HCT116 (cell line): ENCODE measurements at regions not wholly inside any gene's neighbourhood (a gene's known extent, or its start where the extent isn't known, plus 50 kb on each side); places are given as distances from the start of the nearest gene placed in this dataset.

Experiments
- EGR1 ChIP-seq: IDR thresholded peaks from 2 replicates; pipeline ENCODE4 v1.6.1; 2012; ENCODE audit warnings: low read depth
- EZH2 ChIP-seq: fragments of 200-600 bp; sonication (generic); IDR thresholded peaks from 2 replicates; pipeline ENCODE4 v1.6.1; 2017; ENCODE audit warnings: antibody characterized with exemption, mixed run types
- EZH2phosphoT487 ChIP-seq: fragments of 200-600 bp; IDR thresholded peaks from 2 replicates; pipeline ENCODE4 v1.6.1; 2018; ENCODE audit warnings: antibody characterized with exemption, borderline replicate concordance
- FOSL1 ChIP-seq: IDR thresholded peaks from 2 replicates; pipeline ENCODE4 v1.6.1; 2012; ENCODE audit warnings: low read depth
- POLR2A ChIP-seq: IDR thresholded peaks from 2 replicates; pipeline ENCODE4 v1.7.0; 2011; ENCODE audit warnings: borderline replicate concordance; ENCODE audit not compliant: insufficient read depth, insufficient read length; ENCODE audit errors: extremely low read depth
- POLR2AphosphoS5 ChIP-seq: IDR thresholded peaks from 2 replicates; pipeline ENCODE4 v1.6.1; 2011; ENCODE audit warnings: mild to moderate bottlenecking, low read depth, low read length, moderate library complexity
- RAD21 ChIP-seq: IDR thresholded peaks from 2 replicates; pipeline ENCODE4 v1.6.1; 2012; ENCODE audit warnings: low read depth, mild to moderate bottlenecking
- SIN3A ChIP-seq: IDR thresholded peaks from 2 replicates; pipeline ENCODE4 v1.6.1; 2012; ENCODE audit warnings: low read depth
- TF ChIP-seq, protein P1 (sequence below), 3 experiments: fragments of 200-600 bp in 1 of 3; sonication (generic) in 1 of 3; IDR thresholded peaks in 2 of 3; conservative IDR thresholded peaks in 1 of 3; 2 replicates each; pipeline ENCODE4 v1.5.1; 2012 to 2017; ENCODE audit warnings: low read depth in 2 of 3, low read length in 2 of 3, antibody characterized with exemption in 1 of 3, borderline replicate concordance in 1 of 3, control low read depth in 1 of 3, mild to moderate bottlenecking in 1 of 3, mixed read lengths in 1 of 3, mixed run types in 1 of 3, moderate library complexity in 1 of 3; ENCODE audit not compliant: insufficient read depth in 1 of 3
- TF ChIP-seq, protein P2 (sequence below): IDR thresholded peaks from 2 replicates; pipeline ENCODE4 v1.6.1; 2012; ENCODE audit warnings: low read depth
- TF ChIP-seq, protein P3 (sequence below): IDR thresholded peaks from 2 replicates; pipeline ENCODE4 v1.6.1; 2012
- TF ChIP-seq, protein P4 (sequence below): IDR thresholded peaks from 2 replicates; pipeline ENCODE4 v1.6.1; 2011; ENCODE audit warnings: mild to moderate bottlenecking, low read length, moderate library complexity; ENCODE audit not compliant: insufficient replicate concordance; ENCODE audit errors: extremely low read depth
- TF ChIP-seq, protein P5 (sequence below): IDR thresholded peaks from 2 replicates; pipeline ENCODE4 v1.6.1; 2012

DNA sequence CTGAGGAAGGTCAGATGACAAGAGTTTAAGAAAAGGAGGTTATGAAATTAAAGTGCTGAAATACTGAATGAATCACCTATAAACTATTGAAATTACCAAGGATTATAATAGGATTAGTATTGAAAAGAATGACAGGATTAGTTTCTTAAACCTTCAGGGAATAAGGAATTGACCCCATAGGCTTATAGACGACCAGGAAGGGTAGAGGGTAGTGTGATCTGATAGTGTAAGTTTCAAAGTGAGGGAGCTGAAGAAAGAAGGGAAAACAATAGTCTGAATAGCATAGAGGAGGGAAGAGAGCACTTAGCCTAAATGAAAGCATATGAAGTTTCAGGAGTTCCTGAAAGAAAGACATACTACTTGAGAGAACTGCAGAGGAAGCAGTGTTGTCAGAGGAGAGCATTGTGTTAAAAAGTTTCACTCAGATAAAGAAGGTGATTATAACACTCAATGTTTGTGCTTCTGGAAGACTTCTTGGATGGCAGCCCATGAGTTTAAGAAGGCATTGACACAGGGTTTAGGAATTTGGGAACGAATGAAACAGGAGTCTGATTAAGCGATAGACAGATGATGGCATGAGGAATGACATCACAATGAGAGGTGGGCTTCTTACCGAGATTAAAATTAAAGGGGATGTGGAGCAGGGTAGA lies 557.9 kb upstream of the GRAMD2B start:
- TF ChIP-seq POLR2A (no peak), POLR2AphosphoS5 (no peak), EZH2phosphoT487 (no peak), EZH2 (no peak), RAD21 (no peak), EGR1 (no peak), FOSL1 (no peak), SIN3A (no peak)
- TF ChIP-seq, protein P1, sequence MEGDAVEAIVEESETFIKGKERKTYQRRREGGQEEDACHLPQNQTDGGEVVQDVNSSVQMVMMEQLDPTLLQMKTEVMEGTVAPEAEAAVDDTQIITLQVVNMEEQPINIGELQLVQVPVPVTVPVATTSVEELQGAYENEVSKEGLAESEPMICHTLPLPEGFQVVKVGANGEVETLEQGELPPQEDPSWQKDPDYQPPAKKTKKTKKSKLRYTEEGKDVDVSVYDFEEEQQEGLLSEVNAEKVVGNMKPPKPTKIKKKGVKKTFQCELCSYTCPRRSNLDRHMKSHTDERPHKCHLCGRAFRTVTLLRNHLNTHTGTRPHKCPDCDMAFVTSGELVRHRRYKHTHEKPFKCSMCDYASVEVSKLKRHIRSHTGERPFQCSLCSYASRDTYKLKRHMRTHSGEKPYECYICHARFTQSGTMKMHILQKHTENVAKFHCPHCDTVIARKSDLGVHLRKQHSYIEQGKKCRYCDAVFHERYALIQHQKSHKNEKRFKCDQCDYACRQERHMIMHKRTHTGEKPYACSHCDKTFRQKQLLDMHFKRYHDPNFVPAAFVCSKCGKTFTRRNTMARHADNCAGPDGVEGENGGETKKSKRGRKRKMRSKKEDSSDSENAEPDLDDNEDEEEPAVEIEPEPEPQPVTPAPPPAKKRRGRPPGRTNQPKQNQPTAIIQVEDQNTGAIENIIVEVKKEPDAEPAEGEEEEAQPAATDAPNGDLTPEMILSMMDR (IDR thresholded peaks at IDR 0.05 in 2 of 3, conservative IDR thresholded peaks at IDR 0.05 in 1 of 3; ENCODE audit: borderline replicate concordance in 1 of 3, insufficient read depth in 1 of 3, low read depth in 2 of 3, low read length in 2 of 3) = no peak
- TF ChIP-seq, protein P2, sequence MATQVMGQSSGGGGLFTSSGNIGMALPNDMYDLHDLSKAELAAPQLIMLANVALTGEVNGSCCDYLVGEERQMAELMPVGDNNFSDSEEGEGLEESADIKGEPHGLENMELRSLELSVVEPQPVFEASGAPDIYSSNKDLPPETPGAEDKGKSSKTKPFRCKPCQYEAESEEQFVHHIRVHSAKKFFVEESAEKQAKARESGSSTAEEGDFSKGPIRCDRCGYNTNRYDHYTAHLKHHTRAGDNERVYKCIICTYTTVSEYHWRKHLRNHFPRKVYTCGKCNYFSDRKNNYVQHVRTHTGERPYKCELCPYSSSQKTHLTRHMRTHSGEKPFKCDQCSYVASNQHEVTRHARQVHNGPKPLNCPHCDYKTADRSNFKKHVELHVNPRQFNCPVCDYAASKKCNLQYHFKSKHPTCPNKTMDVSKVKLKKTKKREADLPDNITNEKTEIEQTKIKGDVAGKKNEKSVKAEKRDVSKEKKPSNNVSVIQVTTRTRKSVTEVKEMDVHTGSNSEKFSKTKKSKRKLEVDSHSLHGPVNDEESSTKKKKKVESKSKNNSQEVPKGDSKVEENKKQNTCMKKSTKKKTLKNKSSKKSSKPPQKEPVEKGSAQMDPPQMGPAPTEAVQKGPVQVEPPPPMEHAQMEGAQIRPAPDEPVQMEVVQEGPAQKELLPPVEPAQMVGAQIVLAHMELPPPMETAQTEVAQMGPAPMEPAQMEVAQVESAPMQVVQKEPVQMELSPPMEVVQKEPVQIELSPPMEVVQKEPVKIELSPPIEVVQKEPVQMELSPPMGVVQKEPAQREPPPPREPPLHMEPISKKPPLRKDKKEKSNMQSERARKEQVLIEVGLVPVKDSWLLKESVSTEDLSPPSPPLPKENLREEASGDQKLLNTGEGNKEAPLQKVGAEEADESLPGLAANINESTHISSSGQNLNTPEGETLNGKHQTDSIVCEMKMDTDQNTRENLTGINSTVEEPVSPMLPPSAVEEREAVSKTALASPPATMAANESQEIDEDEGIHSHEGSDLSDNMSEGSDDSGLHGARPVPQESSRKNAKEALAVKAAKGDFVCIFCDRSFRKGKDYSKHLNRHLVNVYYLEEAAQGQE = no peak
- TF ChIP-seq, protein P3, sequence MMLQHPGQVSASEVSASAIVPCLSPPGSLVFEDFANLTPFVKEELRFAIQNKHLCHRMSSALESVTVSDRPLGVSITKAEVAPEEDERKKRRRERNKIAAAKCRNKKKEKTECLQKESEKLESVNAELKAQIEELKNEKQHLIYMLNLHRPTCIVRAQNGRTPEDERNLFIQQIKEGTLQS = no peak
- TF ChIP-seq, protein P4, sequence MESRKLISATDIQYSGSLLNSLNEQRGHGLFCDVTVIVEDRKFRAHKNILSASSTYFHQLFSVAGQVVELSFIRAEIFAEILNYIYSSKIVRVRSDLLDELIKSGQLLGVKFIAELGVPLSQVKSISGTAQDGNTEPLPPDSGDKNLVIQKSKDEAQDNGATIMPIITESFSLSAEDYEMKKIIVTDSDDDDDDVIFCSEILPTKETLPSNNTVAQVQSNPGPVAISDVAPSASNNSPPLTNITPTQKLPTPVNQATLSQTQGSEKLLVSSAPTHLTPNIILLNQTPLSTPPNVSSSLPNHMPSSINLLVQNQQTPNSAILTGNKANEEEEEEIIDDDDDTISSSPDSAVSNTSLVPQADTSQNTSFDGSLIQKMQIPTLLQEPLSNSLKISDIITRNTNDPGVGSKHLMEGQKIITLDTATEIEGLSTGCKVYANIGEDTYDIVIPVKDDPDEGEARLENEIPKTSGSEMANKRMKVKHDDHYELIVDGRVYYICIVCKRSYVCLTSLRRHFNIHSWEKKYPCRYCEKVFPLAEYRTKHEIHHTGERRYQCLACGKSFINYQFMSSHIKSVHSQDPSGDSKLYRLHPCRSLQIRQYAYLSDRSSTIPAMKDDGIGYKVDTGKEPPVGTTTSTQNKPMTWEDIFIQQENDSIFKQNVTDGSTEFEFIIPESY = no peak
- TF ChIP-seq, protein P5, sequence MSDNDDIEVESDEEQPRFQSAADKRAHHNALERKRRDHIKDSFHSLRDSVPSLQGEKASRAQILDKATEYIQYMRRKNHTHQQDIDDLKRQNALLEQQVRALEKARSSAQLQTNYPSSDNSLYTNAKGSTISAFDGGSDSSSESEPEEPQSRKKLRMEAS = no peak
